SK-N-SH (cell line): ENCODE measurements at regions not wholly inside any gene's neighbourhood (a gene's known extent, or its start where the extent isn't known, plus 50 kb on each side); places are given as distances from the start of the nearest gene placed in this dataset.

ENCODE experiments used
- CTCF ChIA-PET: fragments of 300-600, 350-600 bp; formaldehyde crosslinking; extraction: SDS; loops from one replicate; lab custom pipeline; 2021; lab: Yijun Ruan, JAX
- POLR2A ChIA-PET: fragments of 350-600 bp; sonication (Branson Sonifier 250); formaldehyde crosslinking; extraction: SDS; loops from one replicate; lab custom pipeline; 2020; ENCODE audit warnings: antibody characterized with exemption, inconsistent platforms; lab: Yijun Ruan, JAX
- DNase-seq: peaks from one replicate; pipeline ENCODE4 v3.0.0; 2012
- H2AFZ ChIP-seq: fragments of 200-600 bp; sonication (generic); 2 replicates; pipeline ENCODE4 v1.8.1; 2016; ENCODE audit warnings: antibody characterized with exemption, mild to moderate bottlenecking, low read depth
- H3F3A ChIP-seq: fragments of 200-600 bp; sonication (generic); replicated peaks from 2 replicates; pipeline ENCODE3; 2016; ENCODE audit warnings: antibody characterized with exemption, mild to moderate bottlenecking; ENCODE audit not compliant: insufficient read depth
- H3K27ac ChIP-seq, 2 experiments: fragments of 200-500 bp in 1 of 2; fragments of 200-600 bp in 1 of 2; sonication (Bioruptor generic) in 1 of 2; sonication (generic), shearing (Covaris generic) in 1 of 2; 2 replicates each; pipeline versions ENCODE4 v1.5.1 to v1.6.1; 2014 to 2016; ENCODE audit warnings: low read depth in 2 of 2, inconsistent platforms in 1 of 2, low read length in 1 of 2, mild to moderate bottlenecking in 1 of 2, mixed read lengths in 1 of 2
- H3K27me3 ChIP-seq: fragments of 200-600 bp; sonication (generic), shearing (Covaris generic); 2 replicates; pipeline ENCODE4 v1.6.1; 2016; ENCODE audit warnings: mixed run types; ENCODE audit not compliant: insufficient read depth
- H3K36me3 ChIP-seq, 2 experiments: fragments of 200-500 bp in 1 of 2; fragments of 200-600 bp in 1 of 2; sonication (Bioruptor generic) in 1 of 2; sonication (generic) in 1 of 2; replicated peaks in 1 of 2; 2 replicates each; pipeline versions ENCODE3 to v1.5.1; 2014 to 2016; ENCODE audit warnings: low read length in 1 of 2, mild to moderate bottlenecking in 1 of 2; ENCODE audit not compliant: insufficient read depth in 2 of 2, control insufficient read depth in 1 of 2
- H3K4me1 ChIP-seq, 2 experiments: fragments of 200-500 bp in 1 of 2; fragments of 200-600 bp in 1 of 2; sonication (Bioruptor generic) in 1 of 2; sonication (generic), shearing (Covaris generic) in 1 of 2; 2 replicates each; pipeline versions ENCODE4 v1.5.1 to v1.6.1; 2014 to 2016; ENCODE audit warnings: low read depth in 1 of 2, low read length in 1 of 2, mixed run types in 1 of 2; ENCODE audit not compliant: insufficient read depth in 2 of 2, control insufficient read depth in 1 of 2
- H3K4me2 ChIP-seq: fragments of 200-600 bp; sonication (generic), shearing (Covaris generic); 2 replicates; pipeline ENCODE4 v1.6.1; 2017; ENCODE audit warnings: mixed run types
- H3K4me3 ChIP-seq, 2 experiments: fragments of 200-500 bp in 1 of 2; fragments of 200-600 bp in 1 of 2; sonication (Bioruptor generic) in 1 of 2; sonication (generic), shearing (Covaris generic) in 1 of 2; 2 replicates each; pipeline versions ENCODE4 v1.5.1 to v1.8.1; 2014 to 2016; ENCODE audit warnings: low read depth in 2 of 2, inconsistent platforms in 1 of 2, low read length in 1 of 2, mild to moderate bottlenecking in 1 of 2, mixed read lengths in 1 of 2, moderate library complexity in 1 of 2
- H3K79me2 ChIP-seq: fragments of 200-600 bp; sonication (generic); 2 replicates; pipeline ENCODE4 v1.8.1; 2017; ENCODE audit warnings: mild to moderate bottlenecking; ENCODE audit not compliant: insufficient read depth
- H3K9ac ChIP-seq: fragments of 200-600 bp; sonication (generic); 2 replicates; pipeline ENCODE4 v1.6.1; 2017; ENCODE audit warnings: mixed run types
- H3K9me2 ChIP-seq: fragments of 200-600 bp; sonication (generic); 2 replicates; pipeline ENCODE4 v1.6.1; 2017; ENCODE audit warnings: mixed run types
- H3K9me3 ChIP-seq: fragments of 200-600 bp; sonication (generic); 2 replicates; pipeline ENCODE4 v1.6.1; 2017; ENCODE audit warnings: mixed run types, mild to moderate bottlenecking, moderate library complexity
- H4K20me1 ChIP-seq: fragments of 200-600 bp; sonication (generic); 2 replicates; pipeline ENCODE4 v1.6.1; 2017; ENCODE audit warnings: mild to moderate bottlenecking, mixed run types; ENCODE audit not compliant: insufficient read depth
- ELF1 ChIP-seq: IDR thresholded peaks from 2 replicates; pipeline ENCODE4 v1.4.0; 2012
- EP300 ChIP-seq, 2 experiments: IDR thresholded peaks; 2 replicates each; pipeline versions ENCODE4 v1.4.0 to v1.6.1; 2012; ENCODE audit warnings: borderline replicate concordance in 1 of 2, low read depth in 1 of 2, low read length in 1 of 2
- FOXM1 ChIP-seq: IDR thresholded peaks from 2 replicates; pipeline ENCODE4 v1.4.0; 2012; ENCODE audit warnings: low read depth, mild to moderate bottlenecking
- GABPA ChIP-seq: IDR thresholded peaks from 2 replicates; pipeline ENCODE4 v1.4.0; 2012; ENCODE audit warnings: low read depth, mild to moderate bottlenecking
- GATA2 ChIP-seq: sonication (generic); formaldehyde crosslinking; IDR thresholded peaks from 2 replicates; pipeline ENCODE4 v1.5.0; 2020; ENCODE audit warnings: mild to moderate bottlenecking, missing genetic modification reagents
- MXI1 ChIP-seq: IDR thresholded peaks from 2 replicates; pipeline ENCODE4 v1.6.1; 2012; ENCODE audit warnings: mild to moderate bottlenecking, low read depth, low read length, improper control_type of control experiment
- NFIC ChIP-seq: IDR thresholded peaks from 2 replicates; pipeline ENCODE4 v1.4.0; 2012; ENCODE audit warnings: borderline replicate concordance
- NRF1 ChIP-seq: IDR thresholded peaks from 2 replicates; pipeline ENCODE4 v1.6.1; 2012; ENCODE audit warnings: low read depth, mild to moderate bottlenecking, low read length
- RXRA ChIP-seq: IDR thresholded peaks from 2 replicates; pipeline ENCODE4 v1.4.0; 2012; ENCODE audit warnings: low read depth, mild to moderate bottlenecking, borderline replicate concordance
- SMC3 ChIP-seq: IDR thresholded peaks from 2 replicates; pipeline ENCODE4 v1.6.1; 2012; ENCODE audit warnings: low read depth, low read length, improper control_type of control experiment
- TAF1 ChIP-seq: IDR thresholded peaks from 2 replicates; pipeline ENCODE4 v1.6.1; 2012; ENCODE audit warnings: low read depth, mild to moderate bottlenecking, low read length, moderate library complexity, borderline replicate concordance
- TCF12 ChIP-seq: IDR thresholded peaks from 2 replicates; pipeline ENCODE4 v1.4.0; 2012
- WGBS: methylation state at CpG from one replicate; pipeline ENCODE4 v1.1.6; 2017; ENCODE audit warnings: low lambda C conversion rate; 5-methylcytosine and 5-hydroxymethylcytosine counted together
- TF ChIP-seq, protein P1 (sequence below): IDR thresholded peaks from 2 replicates; pipeline ENCODE4; 2012
- TF ChIP-seq, protein P2 (sequence below): IDR thresholded peaks from 2 replicates; pipeline ENCODE4 v1.4.0; 2012; ENCODE audit warnings: low read depth, borderline replicate concordance

DNA sequence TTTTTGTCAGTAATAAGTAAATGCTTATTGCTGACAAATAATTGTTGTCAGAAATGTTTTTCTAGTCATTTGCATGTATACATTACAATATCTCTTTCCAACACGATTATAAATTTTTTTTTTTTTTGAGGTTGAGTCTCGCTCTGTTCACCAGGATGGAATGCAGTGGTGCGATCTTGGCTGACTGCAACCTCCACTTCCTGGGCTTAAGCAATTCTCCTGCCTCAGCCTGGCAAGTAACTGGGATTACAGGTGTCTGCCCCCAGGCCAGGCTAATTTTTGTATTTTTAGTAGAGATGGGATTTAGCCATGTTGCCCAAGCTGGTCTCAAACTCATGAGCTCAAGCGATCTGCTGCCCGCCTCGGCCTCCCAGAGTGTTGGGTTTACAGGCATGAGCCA is 72.0 kb upstream of the ATF3 start:
- Histone ChIP-seq H3K79me2 (no peaks in the 10 kb centered on the region), H3K27me3 (peaks cover 5% of the 10 kb centered on the region; the same call in 1 of the 2 replicates), H3K9me2 (no peaks in the 10 kb centered on the region), H4K20me1 (no peaks in the 10 kb centered on the region), H3K4me3 (no peak overlapping the region), H3K4me1 (no peaks in the 10 kb centered on the region), H2AFZ (no peak overlapping the region), H3K4me2 (no peak overlapping the region), H3K9ac (no peak overlapping the region), H3K36me3 (no peaks in the 10 kb centered on the region), H3K9me3 (no peaks in the 10 kb centered on the region; the same call in 1 of the 2 replicates), H3F3A (no peaks in the 10 kb centered on the region), H3K27ac (no peak overlapping the region)
- CTCF ChIA-PET, result interaction anchor here (1.0 kb wide), 1 partner anchor 30 kb away, joined by 3 read pairs; no protein-coding TSS in a partner anchor
- TF ChIP-seq NRF1 (no peak), ELF1 (no peak), RXRA (no peak), MXI1 (no peak), TCF12 (no peak), SMC3 (no peak)
- TF ChIP-seq, protein P1, sequence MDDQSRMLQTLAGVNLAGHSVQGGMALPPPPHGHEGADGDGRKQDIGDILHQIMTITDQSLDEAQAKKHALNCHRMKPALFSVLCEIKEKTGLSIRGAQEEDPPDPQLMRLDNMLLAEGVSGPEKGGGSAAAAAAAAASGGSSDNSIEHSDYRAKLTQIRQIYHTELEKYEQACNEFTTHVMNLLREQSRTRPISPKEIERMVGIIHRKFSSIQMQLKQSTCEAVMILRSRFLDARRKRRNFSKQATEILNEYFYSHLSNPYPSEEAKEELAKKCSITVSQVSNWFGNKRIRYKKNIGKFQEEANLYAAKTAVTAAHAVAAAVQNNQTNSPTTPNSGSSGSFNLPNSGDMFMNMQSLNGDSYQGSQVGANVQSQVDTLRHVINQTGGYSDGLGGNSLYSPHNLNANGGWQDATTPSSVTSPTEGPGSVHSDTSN, result no peak
- TF ChIP-seq, protein P2, sequence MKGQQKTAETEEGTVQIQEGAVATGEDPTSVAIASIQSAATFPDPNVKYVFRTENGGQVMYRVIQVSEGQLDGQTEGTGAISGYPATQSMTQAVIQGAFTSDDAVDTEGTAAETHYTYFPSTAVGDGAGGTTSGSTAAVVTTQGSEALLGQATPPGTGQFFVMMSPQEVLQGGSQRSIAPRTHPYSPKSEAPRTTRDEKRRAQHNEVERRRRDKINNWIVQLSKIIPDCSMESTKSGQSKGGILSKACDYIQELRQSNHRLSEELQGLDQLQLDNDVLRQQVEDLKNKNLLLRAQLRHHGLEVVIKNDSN, result no peak
- POLR2A ChIA-PET, result no interaction called here
- DNase-seq, result no peak
- WGBS, result 73% methylated on average over 6 of the region's 6 CpGs

DNA sequence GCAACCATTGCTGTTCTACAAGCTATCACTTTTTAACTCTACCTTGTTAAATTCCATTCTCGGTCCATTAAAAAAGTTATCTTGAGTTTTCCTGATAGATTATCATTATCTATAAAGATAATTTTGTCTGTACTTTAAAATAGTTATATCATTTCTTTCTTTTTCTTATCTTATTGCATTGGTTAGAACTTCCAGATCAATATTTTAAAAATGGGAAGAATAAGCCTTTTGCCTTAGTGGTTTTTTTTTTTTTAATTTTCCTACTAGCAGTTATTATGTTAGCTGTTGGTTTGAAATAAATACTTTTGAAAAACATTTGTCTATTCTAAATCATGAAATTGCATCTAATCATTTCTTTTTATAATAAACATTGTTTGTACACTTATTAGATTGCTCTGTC is 71.0 kb upstream of the ATF3 start:
- H3K9ac ChIP-seq, result no peak overlapping the region
- H3K27ac ChIP-seq, result no peak overlapping the region
- no peak overlapping the region for H2AFZ ChIP-seq
- H4K20me1 ChIP-seq, result no peaks in the 10 kb centered on the region
- CTCF ChIA-PET, result no interaction called here
- DNase-seq, result no peak
- peaks cover 2% of the 10 kb centered on the region; the same call in 1 of the 2 replicates for H3K27me3 ChIP-seq
- H3F3A ChIP-seq, result no peaks in the 10 kb centered on the region
- no peak overlapping the region for H3K4me3 ChIP-seq
- H3K36me3 ChIP-seq, result no peaks in the 10 kb centered on the region
- H3K9me2 ChIP-seq, result no peaks in the 10 kb centered on the region
- 5% methylated on average over 1 of the region's 1 CpG for WGBS
- H3K79me2 ChIP-seq, result no peaks in the 10 kb centered on the region
- no peak overlapping the region for H3K4me2 ChIP-seq
- POLR2A ChIA-PET, result no interaction called here
- no peaks in the 10 kb centered on the region; the same call in 1 of the 2 replicates for H3K9me3 ChIP-seq
- H3K4me1 ChIP-seq, result no peaks in the 10 kb centered on the region
- TF ChIP-seq ELF1 (no peak), TAF1 (no peak), EP300 (IDR thresholded peaks at IDR 0.05; ENCODE audit: borderline replicate concordance in 1 of 2, low read depth in 1 of 2, low read length in 1 of 2) (no peak), NFIC (no peak), GATA2 (CRISPR knock-in tag) (no peak), FOXM1 (no peak), GABPA (no peak)
- TF ChIP-seq, all 33 proteins: peak for 0
